ENCODE measurements at regions not wholly inside any gene's neighbourhood (a gene's known extent, or its start where the extent isn't known, plus 50 kb on each side); places are given as distances from the start of the nearest gene placed in this dataset.

GRCh38 chr6:119950681-119951080, 601.1 kb upstream of the MAN1A1 start:
- TF ChIP-seq POLR2AphosphoS5 (IDR thresholded peaks at IDR 0.05; ENCODE audit: low read depth), result no peak
- TF ChIP-seq EZH2 (IDR thresholded peaks at IDR 0.05; ENCODE audit: low read depth, unreplicated experiment), result no peak
- no peak for TF ChIP-seq CREB1 (CRISPR knock-in tag; IDR thresholded peaks at IDR 0.05; ENCODE audit: low read depth)
- TF ChIP-seq CTCF (conservative IDR thresholded peaks at IDR 0.05; ENCODE audit: low read depth in 2 of 2), result no peak
- no peak for TF ChIP-seq EZH2phosphoT487 (IDR thresholded peaks at IDR 0.05; ENCODE audit: unreplicated experiment)
- no peak for TF ChIP-seq REST (IDR thresholded peaks at IDR 0.05; ENCODE audit: unreplicated experiment)
- no peak for TF ChIP-seq ZNF114 (CRISPR knock-in tag; IDR thresholded peaks at IDR 0.05)
- no peak for TF ChIP-seq ETS1 (IDR thresholded peaks at IDR 0.05)
- no peak for TF ChIP-seq STAT1 (IDR thresholded peaks at IDR 0.05; ENCODE audit: unreplicated experiment)
- TF ChIP-seq JUNB (IDR thresholded peaks at IDR 0.05; ENCODE audit: unreplicated experiment), result no peak
- no peak for TF ChIP-seq ZNF331 (CRISPR knock-in tag; IDR thresholded peaks at IDR 0.05; ENCODE audit: low read depth)
- no peak for TF ChIP-seq NANOG (IDR thresholded peaks at IDR 0.05; ENCODE audit: borderline replicate concordance)
